ENCODE measurements at regions not wholly inside any gene's neighbourhood (a gene's known extent, or its start where the extent isn't known, plus 50 kb on each side); places are given as distances from the start of the nearest gene placed in this dataset.
A peak's percentile ranks its signal among the peaks of the same experiment; 100 is the strongest.

DNA sequence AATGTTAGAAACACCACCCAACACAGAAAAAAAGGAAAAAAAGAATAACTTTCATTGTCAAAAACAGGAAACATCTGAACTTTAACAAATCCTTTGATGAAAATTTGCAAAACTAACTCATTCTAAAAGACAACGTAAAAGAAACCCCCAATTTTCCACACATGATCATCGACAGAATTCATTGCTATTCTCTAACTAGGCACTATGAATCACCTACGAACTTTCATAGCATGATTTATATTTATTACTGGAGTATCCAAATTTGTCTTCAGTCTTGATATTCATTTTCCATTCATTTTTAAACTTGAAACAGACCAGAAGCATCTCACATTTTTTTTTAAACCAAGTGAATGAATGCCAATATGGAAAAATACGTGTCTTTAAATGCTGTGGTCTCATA, 514.6 kb downstream of the TLE4 start:
- TF ChIP-seq Cebpa-rat (IDR thresholded peaks at IDR 0.05), result no peak
- Histone ChIP-seq H4K20me1 (no peaks in the 10 kb centered on the region), H3K4me3 (no peak overlapping the region), H3K9me3 (peaks cover 16% of the 10 kb centered on the region), H3K9ac (no peak overlapping the region), H3K4me2 (peak overlapping the region; percentile 62), H3K27me3 (no peaks in the 10 kb centered on the region), H3K36me3 (no peaks in the 10 kb centered on the region), H3K27ac (peak overlapping the region; percentile 50), H3K4me1 (peaks cover 64% of the 10 kb centered on the region)

DNA sequence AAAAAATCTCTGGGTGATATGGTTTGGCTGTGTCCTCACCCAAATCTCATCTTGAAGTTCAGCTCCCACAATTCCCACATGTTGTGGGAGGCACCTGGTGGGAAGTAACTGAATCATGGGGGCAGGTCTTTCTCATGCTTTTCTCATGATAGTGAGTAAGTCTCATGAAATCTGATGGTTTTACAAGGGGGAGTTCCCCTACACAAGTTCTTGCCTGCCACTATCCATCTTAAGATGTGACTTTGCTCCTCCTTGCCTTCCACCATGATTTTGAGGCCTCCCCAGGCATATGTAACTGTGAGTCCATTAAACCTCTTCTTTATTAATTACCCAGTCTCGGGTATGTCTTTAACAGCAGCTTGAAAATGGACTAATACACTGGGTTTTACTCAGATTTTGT, 513.9 kb downstream of the TLE4 start:
- TF ChIP-seq Cebpa-rat (IDR thresholded peaks at IDR 0.05), result no peak
- H3K36me3 ChIP-seq, result no peaks in the 10 kb centered on the region
- no peaks in the 10 kb centered on the region for H3K27me3 ChIP-seq
- H3K27ac ChIP-seq, result peak overlapping the region; percentile 50; the same call in 1 of the 2 replicates
- H4K20me1 ChIP-seq, result no peaks in the 10 kb centered on the region
- no peak overlapping the region for H3K4me3 ChIP-seq
- H3K4me1 ChIP-seq, result peaks cover 61% of the 10 kb centered on the region
- H3K9ac ChIP-seq, result no peak overlapping the region
- H3K9me3 ChIP-seq, result peaks cover 23% of the 10 kb centered on the region
- peak overlapping the region; percentile 62 for H3K4me2 ChIP-seq

DNA sequence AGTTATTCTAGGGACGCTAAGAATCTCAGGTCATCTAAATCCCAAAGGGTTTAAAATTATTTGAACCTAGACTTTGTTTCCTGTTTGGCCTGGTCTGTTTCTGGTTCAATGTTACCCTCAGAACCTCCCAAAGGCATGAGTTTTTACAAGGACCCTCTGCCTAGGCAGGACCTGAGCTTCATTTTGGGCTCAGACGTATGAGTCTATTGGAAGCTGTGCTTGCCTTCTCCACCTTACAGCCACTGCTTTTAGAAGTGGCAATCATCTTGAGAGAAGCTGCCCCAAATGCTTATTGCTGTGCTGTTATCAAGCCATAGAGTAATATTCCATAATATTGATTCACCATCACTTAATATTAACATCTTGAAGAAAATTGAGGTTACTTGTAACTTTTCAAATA, 510.4 kb downstream of the TLE4 start:
- no peak for TF ChIP-seq Cebpa-rat (IDR thresholded peaks at IDR 0.05)
- Histone ChIP-seq H3K4me1 (peaks cover 46% of the 10 kb centered on the region), H3K9ac (no peak overlapping the region), H3K27me3 (no peaks in the 10 kb centered on the region), H3K9me3 (peaks cover 28% of the 10 kb centered on the region), H4K20me1 (no peaks in the 10 kb centered on the region), H3K27ac (no peak overlapping the region), H3K4me3 (no peak overlapping the region), H3K36me3 (no peaks in the 10 kb centered on the region), H3K4me2 (peak overlapping the region; percentile 49)

DNA sequence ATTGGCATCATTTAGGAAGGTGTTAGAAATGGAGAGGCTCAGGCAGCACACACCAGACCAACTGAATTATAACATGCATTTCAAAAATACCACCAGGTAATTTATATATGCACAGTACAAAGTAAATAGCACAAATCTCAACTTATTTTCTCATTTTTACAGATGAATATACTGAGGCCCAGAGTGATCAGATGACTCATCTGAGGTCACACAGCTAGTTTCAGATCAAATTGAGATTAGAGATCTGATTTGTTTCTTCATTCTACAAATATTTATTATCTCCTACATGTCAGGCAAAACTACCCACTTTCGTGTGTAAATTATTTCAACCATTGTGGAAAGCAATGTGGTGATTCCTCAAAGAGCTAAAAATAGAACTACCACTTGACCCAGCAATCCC, 507.1 kb downstream of the TLE4 start:
- TF ChIP-seq Cebpa-rat (IDR thresholded peaks at IDR 0.05), result no peak
- Histone ChIP-seq H3K9me3 (peaks cover 27% of the 10 kb centered on the region), H3K4me3 (no peak overlapping the region), H3K9ac (no peak overlapping the region), H3K36me3 (no peaks in the 10 kb centered on the region), H4K20me1 (no peaks in the 10 kb centered on the region), H3K4me2 (no peak overlapping the region), H3K4me1 (peaks cover 35% of the 10 kb centered on the region), H3K27ac (no peak overlapping the region), H3K27me3 (no peaks in the 10 kb centered on the region)

DNA sequence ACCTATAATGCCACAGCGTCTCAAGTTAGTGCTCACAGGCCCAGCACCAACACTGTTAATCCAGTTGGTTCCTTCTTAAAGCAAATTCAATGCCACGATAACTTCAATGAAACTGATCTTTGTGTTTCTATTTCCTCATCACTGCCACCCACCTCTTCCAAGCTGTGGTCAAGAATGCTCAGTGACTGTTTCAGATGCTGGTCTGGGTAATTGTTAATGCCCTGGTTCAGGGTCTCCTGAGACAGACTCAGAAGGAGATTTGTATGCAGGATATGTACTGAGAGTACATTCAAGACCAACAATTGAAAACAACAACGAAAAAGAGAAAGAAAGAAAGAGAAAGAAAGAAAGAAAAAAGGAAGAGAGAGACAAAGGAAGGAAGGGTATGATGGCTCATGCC, 505.3 kb downstream of the TLE4 start:
- peak overlapping the region; percentile 45; the same call in 1 of the 2 replicates for H3K27ac ChIP-seq

DNA sequence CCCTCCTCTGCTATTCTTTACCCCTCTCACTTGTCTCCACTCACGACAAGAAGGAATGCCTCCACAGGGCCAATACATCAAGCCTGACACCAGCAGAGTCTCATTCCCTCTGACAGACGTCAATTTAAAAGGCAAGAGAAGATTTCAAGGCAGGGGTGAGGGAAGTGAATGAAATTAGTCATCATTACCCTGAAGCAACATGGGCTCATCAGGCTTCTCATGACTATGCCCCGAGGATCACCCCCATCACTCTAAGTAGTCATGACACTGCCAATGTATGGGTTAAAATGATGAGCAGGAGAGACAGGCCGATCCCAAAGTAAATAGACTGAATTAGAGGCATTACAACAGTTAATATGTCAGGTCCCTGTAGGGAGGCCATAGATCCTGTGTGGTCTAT, 504.4 kb downstream of the TLE4 start:
- TF ChIP-seq Cebpa-rat (IDR thresholded peaks at IDR 0.05), result no peak
- Histone ChIP-seq H3K27ac (no peak overlapping the region), H3K4me3 (no peak overlapping the region), H3K9me3 (peaks cover 10% of the 10 kb centered on the region), H3K4me1 (peaks cover 17% of the 10 kb centered on the region), H3K9ac (no peak overlapping the region), H3K36me3 (no peaks in the 10 kb centered on the region), H3K4me2 (peak overlapping the region; percentile 50; the same call in 1 of the 2 replicates), H4K20me1 (no peaks in the 10 kb centered on the region), H3K27me3 (no peaks in the 10 kb centered on the region)

More for the DNA sequence above, 505.3 kb downstream of the TLE4 start:
- no peak for TF ChIP-seq Cebpa-rat (IDR thresholded peaks at IDR 0.05)
- H3K36me3 ChIP-seq, result no peaks in the 10 kb centered on the region
- no peak overlapping the region for H3K4me3 ChIP-seq
- H4K20me1 ChIP-seq, result no peaks in the 10 kb centered on the region
- peaks cover 15% of the 10 kb centered on the region for H3K9me3 ChIP-seq
- H3K4me2 ChIP-seq, result peak overlapping the region; percentile 50
- peaks cover 21% of the 10 kb centered on the region for H3K4me1 ChIP-seq
- no peak overlapping the region; the same call in 1 of the 2 replicates for H3K9ac ChIP-seq
- H3K27me3 ChIP-seq, result no peaks in the 10 kb centered on the region

DNA sequence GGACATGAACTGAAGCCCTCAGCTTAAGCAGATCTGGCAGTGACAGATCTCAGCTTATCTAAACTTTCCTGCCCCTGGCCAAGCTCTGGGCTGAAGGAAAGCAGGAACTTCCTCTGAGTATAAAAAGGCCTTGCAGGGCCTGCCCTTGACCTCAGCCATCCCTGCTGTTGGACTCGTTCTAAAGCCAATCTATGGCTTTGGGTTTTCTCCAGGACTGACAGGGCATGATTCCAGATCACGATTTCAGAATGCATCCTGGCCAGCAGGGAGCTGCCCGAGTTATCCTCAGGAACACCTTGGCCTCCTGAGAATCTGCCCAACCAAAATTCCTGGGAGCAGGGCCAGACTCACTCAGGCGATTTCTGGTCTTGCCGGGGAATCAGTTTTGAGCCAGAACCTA, 502.7 kb downstream of the TLE4 start:
- H3K4me2 ChIP-seq, result no peak overlapping the region
- no peaks in the 10 kb centered on the region for H4K20me1 ChIP-seq
- no peaks in the 10 kb centered on the region; the same call in 1 of the 2 replicates for H3K9me3 ChIP-seq
- H3K27ac ChIP-seq, result no peak overlapping the region
- H3K27me3 ChIP-seq, result no peaks in the 10 kb centered on the region
- TF ChIP-seq Cebpa-rat (IDR thresholded peaks at IDR 0.05), result no peak
- no peaks in the 10 kb centered on the region for H3K36me3 ChIP-seq
- no peak overlapping the region for H3K4me3 ChIP-seq
- H3K4me1 ChIP-seq, result peaks cover 24% of the 10 kb centered on the region
- no peak overlapping the region for H3K9ac ChIP-seq

DNA sequence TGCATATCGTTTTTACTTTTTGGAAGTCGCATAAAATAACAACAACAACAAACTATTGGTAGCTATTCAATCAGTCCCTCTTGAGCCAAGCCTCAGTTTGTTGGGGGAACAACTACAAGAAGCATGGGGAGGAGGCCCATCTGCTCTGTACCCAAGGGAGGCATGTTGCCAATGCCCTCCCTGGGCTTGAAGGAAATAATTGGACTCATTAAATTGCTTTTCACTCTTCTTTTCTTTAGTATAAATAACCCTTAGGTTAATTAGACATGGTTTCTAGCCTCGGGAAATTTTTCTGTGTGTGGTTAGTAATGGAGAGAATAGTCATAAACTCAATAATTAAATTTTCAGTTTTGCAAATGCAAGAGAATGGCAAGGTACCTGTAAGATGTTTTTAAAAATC, 500.7 kb downstream of the TLE4 start:
- Histone ChIP-seq H3K4me2 (no peak overlapping the region), H4K20me1 (no peaks in the 10 kb centered on the region), H3K27ac (no peak overlapping the region), H3K36me3 (no peaks in the 10 kb centered on the region), H3K4me1 (peaks cover 20% of the 10 kb centered on the region), H3K9ac (no peak overlapping the region), H3K27me3 (no peaks in the 10 kb centered on the region), H3K4me3 (no peak overlapping the region), H3K9me3 (no peaks in the 10 kb centered on the region)
- no peak for TF ChIP-seq Cebpa-rat (IDR thresholded peaks at IDR 0.05)

DNA sequence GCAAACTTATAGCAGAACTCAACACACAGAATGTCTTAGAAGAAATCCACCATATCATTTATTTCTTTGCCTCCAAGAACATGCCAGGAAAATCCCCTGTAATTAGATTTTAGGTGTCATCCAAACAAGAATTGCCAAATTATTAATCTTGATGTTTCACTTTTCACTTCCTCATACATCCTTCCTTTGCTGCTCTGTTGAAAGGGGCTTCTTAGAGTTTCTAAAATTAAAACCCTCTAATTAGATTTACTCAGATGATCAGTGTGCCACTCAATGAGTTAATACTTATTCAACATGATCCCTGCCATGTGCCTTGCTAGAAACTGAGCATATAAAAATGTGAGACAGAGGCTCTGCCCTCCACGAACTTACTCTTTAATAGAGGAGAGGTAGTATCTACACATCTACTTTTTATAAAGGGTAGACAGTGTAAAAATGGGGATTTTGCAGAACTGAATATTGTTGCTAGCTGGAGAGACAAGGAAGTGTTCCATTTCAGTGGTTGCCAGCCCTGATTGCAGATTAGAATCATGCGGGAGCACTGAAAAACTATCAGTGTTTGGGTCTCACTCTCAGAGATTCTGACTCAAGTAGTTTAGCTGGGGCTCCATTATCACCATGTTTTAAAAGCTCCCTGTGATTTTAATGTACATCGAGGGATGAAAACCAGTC, 498.4 kb downstream of the TLE4 start:
- Histone ChIP-seq H3K9ac (no peak overlapping the region), H3K4me2 (0 out of 2 replicates have a peak overlapping the region, but pooled peaks have one; percentile 18)
- TF ChIP-seq Cebpa-rat (IDR thresholded peaks at IDR 0.05), result no peak

DNA sequence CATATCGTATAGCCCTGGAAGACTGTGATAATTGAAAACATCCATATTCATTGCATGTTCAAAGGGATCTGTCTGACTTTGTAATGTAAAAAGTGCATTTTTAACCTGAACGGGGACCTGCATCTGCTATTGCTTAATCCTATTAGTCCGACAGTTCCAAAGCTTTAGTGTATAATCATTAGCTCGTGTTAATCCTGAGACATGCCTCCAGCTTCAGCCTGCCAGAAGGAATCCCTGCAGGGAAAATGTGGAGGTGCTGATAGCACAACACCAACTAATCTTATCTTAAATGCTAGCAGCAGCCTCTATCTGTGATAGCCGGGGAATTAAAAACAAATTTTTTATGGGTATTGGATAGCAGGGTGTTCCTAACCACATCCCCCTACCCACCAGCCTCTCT, 495.2 kb downstream of the TLE4 start:
- no peak for TF ChIP-seq Cebpa-rat (IDR thresholded peaks at IDR 0.05)
- H3K9ac ChIP-seq, result no peak overlapping the region
- H4K20me1 ChIP-seq, result no peaks in the 10 kb centered on the region

More for the DNA sequence above, 498.4 kb downstream of the TLE4 start:
- Histone ChIP-seq H3K4me1 (peaks cover 7% of the 10 kb centered on the region), H3K4me3 (no peak overlapping the region), H4K20me1 (no peaks in the 10 kb centered on the region), H3K27ac (no peak overlapping the region), H3K36me3 (no peaks in the 10 kb centered on the region), H3K9me3 (no peaks in the 10 kb centered on the region), H3K27me3 (no peaks in the 10 kb centered on the region)

More for the DNA sequence above, 495.2 kb downstream of the TLE4 start:
- no peaks in the 10 kb centered on the region for H3K36me3 ChIP-seq
- H3K4me3 ChIP-seq, result no peak overlapping the region
- H3K9me3 ChIP-seq, result no peaks in the 10 kb centered on the region
- peaks cover 7% of the 10 kb centered on the region for H3K4me1 ChIP-seq
- H3K27ac ChIP-seq, result no peak overlapping the region
- no peaks in the 10 kb centered on the region for H3K27me3 ChIP-seq
- H3K4me2 ChIP-seq, result no peak overlapping the region

Measured in BLaER1 (cell line).